LNCAP (cell line): ENCODE measurements at regions not wholly inside any gene's neighbourhood (a gene's known extent, or its start where the extent isn't known, plus 50 kb on each side); places are given as distances from the start of the nearest gene placed in this dataset.

Experiments
- CTCF ChIP-seq: fragments of 450-650 bp; IDR thresholded peaks from 2 replicates; pipeline ENCODE4 v1.5.1; 2017; ENCODE audit warnings: mild to moderate bottlenecking

GRCh38 chr7:124635416-124635815, 130.2 kb downstream of the GPR37 start:
- TF ChIP-seq CTCF = no peak

DNA sequence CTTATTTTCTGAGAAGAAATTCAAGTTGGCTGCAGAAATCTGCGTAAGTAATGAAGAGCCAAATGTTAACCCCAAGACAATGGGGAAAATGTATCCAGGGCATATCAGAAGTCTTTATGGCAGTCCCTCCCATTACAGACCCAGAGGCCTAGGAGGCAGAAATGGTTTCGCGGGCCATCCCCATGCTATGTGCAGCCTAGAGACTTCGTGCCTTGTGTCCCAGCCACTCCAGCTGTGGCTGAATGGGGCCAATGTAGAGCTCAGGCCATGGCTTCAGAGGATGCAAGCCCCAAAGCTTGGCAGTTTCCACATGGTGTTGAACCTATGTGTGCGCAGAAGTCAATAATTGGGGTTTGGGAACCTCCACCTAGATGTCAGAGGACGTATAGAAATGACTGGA, 131.9 kb downstream of the GPR37 start:
- no peak for TF ChIP-seq CTCF

- TF ChIP-seq CTCF = no peak
These were observed 135.2 kb downstream of the GPR37 start for GRCh38 chr7:124630395-124630794.

DNA sequence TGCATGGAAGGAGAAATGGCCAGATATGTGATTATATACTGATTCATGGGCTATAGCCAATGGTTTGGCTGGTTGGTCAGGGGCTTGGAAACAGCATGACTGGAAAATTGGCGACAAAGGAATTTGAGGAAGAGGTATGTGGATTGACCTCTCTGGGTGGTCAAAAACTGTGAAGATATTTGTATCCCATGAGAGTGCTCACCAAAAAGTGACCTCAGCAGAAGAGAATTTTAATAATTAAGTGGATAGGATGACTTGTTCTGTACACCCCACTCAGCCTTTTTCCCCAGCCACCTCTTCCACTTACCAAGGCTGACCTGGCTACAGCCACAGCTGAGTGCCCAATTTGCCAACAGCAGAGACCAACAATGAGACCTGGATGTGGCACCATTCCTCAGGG, 146.7 kb downstream of the GPR37 start:
- TF ChIP-seq CTCF = no peak

DNA sequence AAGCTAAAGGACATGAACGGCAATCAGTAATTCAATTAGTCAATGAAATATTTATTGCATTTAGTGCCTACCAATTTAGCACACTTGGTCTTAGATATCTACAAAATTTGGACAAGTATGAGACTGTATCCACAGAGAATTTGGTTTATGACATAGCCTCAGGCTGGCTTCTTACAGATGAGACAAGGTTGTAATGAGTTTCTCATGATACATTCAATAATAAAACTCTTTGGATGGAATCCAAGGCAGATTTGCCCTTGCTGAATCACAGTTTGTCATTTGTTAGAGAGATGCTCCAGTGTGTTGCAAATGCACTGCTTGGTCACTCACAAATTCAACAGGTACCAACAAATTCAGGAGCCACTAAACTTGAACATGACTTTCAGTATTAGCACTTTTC, 162.5 kb downstream of the GPR37 start:
- TF ChIP-seq CTCF = no peak

DNA sequence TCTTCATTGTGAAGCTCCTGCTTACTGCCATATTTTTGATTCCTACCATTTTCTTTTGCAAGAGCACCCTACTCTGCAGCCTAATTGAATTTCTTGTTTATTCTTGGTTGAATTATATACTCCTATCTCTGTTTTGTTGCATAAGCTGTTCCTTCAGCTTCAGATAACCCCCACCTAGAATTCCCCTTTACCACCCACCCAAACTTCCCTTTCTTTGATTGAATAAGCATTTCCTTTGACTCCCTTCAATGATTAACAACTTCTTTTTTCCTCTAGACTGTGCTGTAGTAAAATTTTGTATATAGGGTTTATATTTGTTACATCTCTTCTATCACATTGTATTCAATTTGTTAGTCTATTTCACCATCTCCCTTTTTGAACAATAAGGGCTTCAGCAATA, 168.1 kb downstream of the GPR37 start:
- no peak for TF ChIP-seq CTCF

DNA sequence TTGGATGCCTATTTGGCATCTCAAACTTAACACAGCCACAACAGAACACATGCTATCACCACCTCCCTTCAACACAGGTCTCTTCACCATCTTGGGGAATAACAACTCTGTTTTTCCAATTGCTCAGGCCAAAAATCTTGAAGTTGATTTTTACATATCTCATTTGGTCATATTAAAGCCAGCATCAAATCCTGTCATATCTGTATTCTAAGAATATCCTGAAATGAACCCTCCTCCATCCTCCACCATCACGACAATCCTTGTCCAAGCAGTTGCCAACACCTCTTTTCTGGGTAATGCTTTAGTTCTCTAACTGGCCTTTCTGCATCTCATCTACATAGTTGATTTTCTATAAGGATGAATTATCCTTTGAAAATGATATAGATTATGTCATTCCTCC, 168.7 kb downstream of the GPR37 start:
- no peak for TF ChIP-seq CTCF

DNA sequence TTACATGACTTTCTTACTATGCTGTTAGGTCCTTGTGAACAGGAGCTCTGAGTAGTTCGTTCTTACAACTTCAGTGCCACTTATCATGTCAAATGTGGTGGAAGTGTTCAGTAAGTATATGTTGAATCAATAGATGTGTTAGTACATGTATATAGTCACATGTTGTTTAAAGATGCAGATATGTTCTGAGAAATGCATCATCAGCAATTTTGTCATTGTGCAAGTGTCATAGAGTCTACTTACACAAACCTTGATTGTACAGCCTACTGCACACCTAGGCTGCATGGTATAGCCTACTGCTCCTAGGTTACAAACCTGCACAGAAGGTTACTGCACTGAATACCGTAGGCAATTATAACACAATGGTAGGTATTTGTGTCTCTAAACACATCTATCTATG, 174.8 kb downstream of the GPR37 start:
- no peak for TF ChIP-seq CTCF
